Inflammatory macrophage treated with lipopolysaccharide for 1 hour (primary cell): ENCODE measurements at regions not wholly inside any gene's neighbourhood (a gene's known extent, or its start where the extent isn't known, plus 50 kb on each side); places are given as distances from the start of the nearest gene placed in this dataset.

ENCODE experiments used
- DNase-seq, 2 donors: peaks; one replicate each; pipeline ENCODE4 v3.0.0-alpha.2; 2020 to 2022

GRCh38 chr11:70810681-70811080 lies 412.4 kb downstream of the CTTN start:
- DNase-seq = no peak

- no peak for DNase-seq
These were observed 413.2 kb downstream of the CTTN start for GRCh38 chr11:70811483-70811882.

- DNase-seq = no peak
These were observed 413.6 kb downstream of the CTTN start for GRCh38 chr11:70811915-70812314.

- no peak for DNase-seq
These were observed 414.1 kb downstream of the CTTN start for GRCh38 chr11:70812472-70812871.

GRCh38 chr11:70813651-70814050 lies 415.3 kb downstream of the CTTN start:
- DNase-seq = no peak

GRCh38 chr11:70815485-70815832 lies 417.1 kb downstream of the CTTN start:
- no peak for DNase-seq

GRCh38 chr11:70816156-70816678 lies 417.9 kb downstream of the CTTN start:
- DNase-seq = no peak

- no peak for DNase-seq
These were observed 420.0 kb downstream of the CTTN start for GRCh38 chr11:70818351-70818750.

- no peak for DNase-seq
These were observed 420.7 kb downstream of the CTTN start for GRCh38 chr11:70819022-70819421.

- DNase-seq = no peak
These were observed 422.0 kb downstream of the CTTN start for GRCh38 chr11:70820311-70820710.

GRCh38 chr11:70820712-70821111 lies 422.4 kb downstream of the CTTN start:
- DNase-seq = no peak

GRCh38 chr11:70823771-70824170 lies 425.4 kb downstream of the CTTN start:
- DNase-seq = no peak

- DNase-seq = no peak
These were observed 426.4 kb downstream of the CTTN start for GRCh38 chr11:70824605-70825245.

- no peak for DNase-seq
These were observed 426.4 kb downstream of the SHANK2 start for GRCh38 chr11:70825893-70826540.

GRCh38 chr11:70826541-70827335 lies 425.6 kb downstream of the SHANK2 start:
- DNase-seq = no peak

- no peak for DNase-seq
These were observed 423.7 kb downstream of the SHANK2 start for GRCh38 chr11:70828593-70829082.

GRCh38 chr11:70829134-70829885 lies 423.1 kb downstream of the SHANK2 start:
- DNase-seq = no peak

- DNase-seq = no peak
These were observed 422.5 kb downstream of the SHANK2 start for GRCh38 chr11:70829886-70830272.

GRCh38 chr11:70833011-70833410 lies 419.4 kb downstream of the SHANK2 start:
- DNase-seq = no peak

GRCh38 chr11:70833554-70833953 lies 418.8 kb downstream of the SHANK2 start:
- no peak for DNase-seq

- no peak for DNase-seq
These were observed 418.0 kb downstream of the SHANK2 start for GRCh38 chr11:70834277-70834940.

- no peak for DNase-seq
These were observed 417.3 kb downstream of the SHANK2 start for GRCh38 chr11:70834984-70835560.
